RWPE2 (cell line): ENCODE measurements at regions not wholly inside any gene's neighbourhood (a gene's known extent, or its start where the extent isn't known, plus 50 kb on each side); places are given as distances from the start of the nearest gene placed in this dataset.

Source experiments
- ATAC-seq: fragments of 200-7000 bp; cut with Tn5 transposase; 3 replicates; pipeline ENCODE4 v1.9.1; 2021; ENCODE audit warnings: low read depth
- DNase-seq: peaks from one replicate; pipeline ENCODE4 v3.0.0-alpha.2; 2020; ENCODE audit warnings: low spot score
- H3K27ac ChIP-seq: fragments of 450-650 bp; 2 replicates; pipeline ENCODE4 v1.5.1; 2017; ENCODE audit warnings: mild to moderate bottlenecking; ENCODE audit not compliant: poor library complexity, severe bottlenecking
- H3K27me3 ChIP-seq: fragments of 250-450 bp; sonication (Bioruptor Pico); 2 replicates; pipeline ENCODE4 v1.5.1; 2021; ENCODE audit warnings: mild to moderate bottlenecking, moderate library complexity; ENCODE audit not compliant: insufficient read depth, poor library complexity, severe bottlenecking
- H3K36me3 ChIP-seq: fragments of 250-450 bp; sonication (Bioruptor Pico); 2 replicates; pipeline ENCODE4 v1.5.1; 2020; ENCODE audit warnings: low read depth, mild to moderate bottlenecking, moderate library complexity
- H3K4me1 ChIP-seq: fragments of 250-450 bp; sonication (Bioruptor Pico); 2 replicates; pipeline ENCODE4 v1.5.1; 2021; ENCODE audit warnings: mild to moderate bottlenecking, moderate library complexity; ENCODE audit not compliant: insufficient read depth, poor library complexity, severe bottlenecking
- H3K4me3 ChIP-seq: fragments of 250-450 bp; sonication (Bioruptor Pico); 2 replicates; pipeline ENCODE4 v1.5.1; 2021; ENCODE audit warnings: mild to moderate bottlenecking, moderate library complexity; ENCODE audit not compliant: severe bottlenecking
- H3K9me3 ChIP-seq: fragments of 250-450 bp; sonication (Bioruptor Pico); 2 replicates; pipeline ENCODE4 v1.5.1; 2021; ENCODE audit warnings: mild to moderate bottlenecking, moderate library complexity; ENCODE audit not compliant: severe bottlenecking
- CTCF ChIP-seq: fragments of 450-650 bp; IDR thresholded peaks from one replicate; pipeline ENCODE4 v1.5.1; 2017; ENCODE audit warnings: mild to moderate bottlenecking, moderate library complexity; ENCODE audit not compliant: poor library complexity, severe bottlenecking

GRCh38 chr7:80374321-80374720, 137.5 kb downstream of the GNAT3 start:
- no peak overlapping the region for H3K27ac ChIP-seq
- no peak for TF ChIP-seq CTCF
- H3K4me3 ChIP-seq = no peak overlapping the region
- no peaks in the 10 kb centered on the region for H3K9me3 ChIP-seq
- ATAC-seq (no peak), DNase-seq (no peak)
- H3K27me3 ChIP-seq = no peaks in the 10 kb centered on the region
- H3K4me1 ChIP-seq = peaks cover 13% of the 10 kb centered on the region
- H3K36me3 ChIP-seq = no peaks in the 10 kb centered on the region

GRCh38 chr7:80373429-80374032, 138.3 kb downstream of the GNAT3 start:
- no peak for TF ChIP-seq CTCF
- H3K27ac ChIP-seq = no peak overlapping the region
- no peak overlapping the region for H3K4me3 ChIP-seq
- peaks cover 5% of the 10 kb centered on the region for H3K4me1 ChIP-seq
- DNase-seq = no peak
- no peaks in the 10 kb centered on the region for H3K27me3 ChIP-seq
- no peaks in the 10 kb centered on the region for H3K9me3 ChIP-seq
- H3K36me3 ChIP-seq = no peaks in the 10 kb centered on the region
- ATAC-seq = peak; percentile 58; the same call in 2 of the 3 replicates

- Histone ChIP-seq H3K27me3 (no peaks in the 10 kb centered on the region), H3K4me3 (no peak overlapping the region), H3K36me3 (no peaks in the 10 kb centered on the region), H3K27ac (no peak overlapping the region), H3K4me1 (peaks cover 4% of the 10 kb centered on the region), H3K9me3 (no peaks in the 10 kb centered on the region)
- DNase-seq (no peak), ATAC-seq (no peak)
- no peak for TF ChIP-seq CTCF
Measured at GRCh38 chr7:80372415-80372814, 139.4 kb downstream of the GNAT3 start.

DNA sequence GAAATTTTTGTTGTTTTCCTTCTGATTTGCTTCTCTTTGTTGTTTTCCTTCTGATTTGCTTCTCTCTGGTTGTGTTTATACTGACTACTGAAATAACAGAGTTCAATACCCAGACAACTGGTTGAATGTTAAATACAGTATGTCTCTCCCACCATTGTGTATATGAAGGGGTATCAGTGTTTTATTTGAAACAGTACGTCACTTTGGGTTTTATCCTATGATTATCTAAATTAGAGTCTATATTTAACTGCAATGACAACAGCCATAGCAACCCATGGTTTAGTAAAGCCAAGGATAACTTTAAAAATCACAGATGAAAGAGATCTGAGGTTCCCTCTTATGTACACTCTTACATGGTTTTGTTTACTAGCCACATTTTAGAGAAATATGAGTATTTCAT, 141.3 kb downstream of the GNAT3 start:
- Histone ChIP-seq H3K4me1 (peaks cover 4% of the 10 kb centered on the region), H3K9me3 (no peaks in the 10 kb centered on the region), H3K4me3 (no peak overlapping the region), H3K27me3 (no peaks in the 10 kb centered on the region), H3K36me3 (no peaks in the 10 kb centered on the region), H3K27ac (no peak overlapping the region)
- no peak for TF ChIP-seq CTCF
- no peak for ATAC-seq
- no peak for DNase-seq

DNA sequence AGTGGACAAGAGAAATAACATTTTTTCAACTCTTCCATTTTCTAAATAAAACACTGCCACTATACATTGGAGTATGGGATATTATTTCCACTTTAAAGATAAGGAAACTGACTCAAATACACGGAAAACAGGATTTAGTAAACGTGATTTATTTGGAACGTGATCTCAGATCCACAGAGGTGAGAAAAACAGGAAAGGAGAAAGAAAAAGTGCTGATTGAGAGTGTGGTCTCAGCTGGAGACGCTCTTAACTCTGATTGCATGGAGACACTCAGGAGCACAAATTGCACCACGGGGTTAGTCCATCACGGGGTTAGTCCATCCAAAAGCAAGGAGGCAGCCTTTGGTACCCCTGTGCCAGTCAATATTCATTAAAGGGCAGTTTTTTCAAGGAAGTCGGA, 142.5 kb downstream of the GNAT3 start:
- ATAC-seq = no peak
- H3K9me3 ChIP-seq = no peaks in the 10 kb centered on the region
- no peak for TF ChIP-seq CTCF
- H3K27me3 ChIP-seq = no peaks in the 10 kb centered on the region
- H3K4me3 ChIP-seq = no peak overlapping the region
- no peak overlapping the region for H3K27ac ChIP-seq
- DNase-seq = no peak
- H3K36me3 ChIP-seq = no peaks in the 10 kb centered on the region
- H3K4me1 ChIP-seq = peaks cover 4% of the 10 kb centered on the region
